HG02678 (cell line): ENCODE measurements at regions not wholly inside any gene's neighbourhood (a gene's known extent, or its start where the extent isn't known, plus 50 kb on each side); places are given as distances from the start of the nearest gene placed in this dataset.
"Not testable (repeated sequence)": the region's sequence is repeated elsewhere in the genome, so short reads cannot be mapped to it uniquely, and the experiment has no call there.

ENCODE experiments used
- ATAC-seq: cut with Tn5 transposase; IDR thresholded peaks from one replicate; pipeline ENCODE4 v1.9.1; 2021; ENCODE audit warnings: mild to moderate bottlenecking, moderate library complexity; ENCODE audit not compliant: unreplicated experiment

DNA sequence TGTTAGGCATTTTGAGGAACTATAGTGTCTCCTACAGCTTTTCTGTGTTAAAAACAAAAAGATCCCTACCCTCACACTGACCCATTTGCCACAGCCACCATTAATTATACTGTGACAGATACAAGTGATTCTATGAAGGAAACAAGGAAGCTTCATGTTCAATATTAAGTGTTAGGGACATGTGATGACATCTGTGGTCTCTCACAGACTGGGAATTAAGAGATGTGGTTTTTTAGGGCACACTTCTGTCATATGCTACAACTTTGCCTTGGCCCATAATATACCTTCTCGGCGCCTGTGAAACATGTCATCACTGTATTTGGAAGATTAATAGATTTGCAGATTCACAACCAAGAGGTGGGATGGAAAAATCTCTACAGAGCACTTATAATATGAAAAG, 102.9 kb upstream of the TCF21 start:
- ATAC-seq = no peak

DNA sequence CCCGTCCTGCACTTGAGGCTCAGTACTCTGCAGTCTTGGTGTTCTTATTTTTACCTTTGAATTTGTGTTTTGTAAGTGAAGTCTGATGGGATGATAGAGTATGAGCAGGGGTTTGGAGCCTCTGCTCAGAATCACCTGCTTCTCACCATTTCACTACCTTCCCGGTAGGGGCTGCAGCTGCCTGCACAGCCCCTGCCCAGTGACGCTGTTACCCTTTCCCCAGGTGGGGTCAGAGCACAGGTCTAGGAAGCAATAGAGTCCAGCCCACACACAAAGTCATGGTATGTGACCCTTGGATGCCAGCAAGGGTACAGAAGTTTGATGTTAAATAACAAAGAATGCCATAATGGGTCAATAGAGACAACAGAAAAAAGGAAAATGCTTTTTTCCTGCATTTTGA, 101.8 kb upstream of the TCF21 start:
- no peak for ATAC-seq

- no peak for ATAC-seq
Measured at GRCh38 chr6:133787859-133788505, 100.9 kb upstream of the TCF21 start.

DNA sequence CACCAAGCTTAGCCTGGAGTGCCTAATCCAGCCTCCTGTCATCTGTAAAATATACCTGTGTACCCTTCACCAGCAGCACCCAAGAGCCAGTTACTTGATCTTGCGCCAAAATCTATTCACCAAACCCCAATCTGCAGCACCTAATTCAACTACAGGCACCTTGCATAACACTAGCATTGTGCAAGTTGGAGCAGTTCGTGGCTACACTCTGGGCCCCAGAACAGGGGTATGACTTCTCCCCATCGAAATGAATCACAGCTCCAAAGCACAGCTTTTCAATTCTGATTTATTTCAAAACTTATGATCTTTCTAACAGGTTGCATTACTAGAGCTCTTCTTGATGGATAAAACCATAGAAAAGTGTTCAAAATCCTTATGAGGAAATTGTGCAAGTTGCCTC, 100.4 kb upstream of the TCF21 start:
- no peak for ATAC-seq

DNA sequence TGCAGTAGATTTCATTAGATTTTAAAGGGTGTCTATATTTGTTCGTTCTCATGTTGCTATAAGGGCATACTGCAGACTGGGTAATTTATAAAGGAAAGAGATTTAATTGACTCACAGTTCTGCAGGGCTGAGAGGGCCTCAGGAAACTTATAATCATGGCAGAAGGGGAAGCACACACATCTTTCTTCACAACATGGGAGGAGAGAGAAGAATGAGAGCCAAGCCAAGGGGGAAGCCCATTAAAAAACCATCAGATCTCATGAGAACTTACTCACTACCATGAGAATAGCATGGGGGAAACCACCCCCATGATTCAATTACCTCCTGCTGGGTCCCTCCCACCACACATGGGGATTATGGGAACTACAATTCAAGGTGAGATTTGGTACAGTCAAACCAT, 99.5 kb upstream of the TCF21 start:
- ATAC-seq = not testable (repeated sequence)

DNA sequence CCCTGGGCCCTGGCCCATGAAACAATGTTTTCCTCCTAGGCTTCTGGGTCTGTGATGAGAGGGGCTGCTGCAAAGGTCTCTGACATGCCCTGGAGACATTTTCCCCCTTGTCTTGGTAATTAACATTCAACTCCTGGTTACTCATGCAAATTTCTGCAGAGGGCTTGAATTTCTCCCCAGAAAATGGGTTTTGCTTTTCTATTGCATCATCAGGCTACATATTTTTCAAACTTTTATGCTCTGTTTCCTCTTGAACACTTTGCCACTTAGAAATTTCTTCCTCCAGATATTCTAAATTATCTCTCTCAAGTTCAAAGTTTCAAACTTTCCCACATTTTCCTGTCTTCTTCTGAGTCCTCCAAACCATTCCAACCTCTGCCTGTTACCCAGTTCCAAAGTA, 98.2 kb upstream of the TCF21 start:
- ATAC-seq = not testable (repeated sequence)

DNA sequence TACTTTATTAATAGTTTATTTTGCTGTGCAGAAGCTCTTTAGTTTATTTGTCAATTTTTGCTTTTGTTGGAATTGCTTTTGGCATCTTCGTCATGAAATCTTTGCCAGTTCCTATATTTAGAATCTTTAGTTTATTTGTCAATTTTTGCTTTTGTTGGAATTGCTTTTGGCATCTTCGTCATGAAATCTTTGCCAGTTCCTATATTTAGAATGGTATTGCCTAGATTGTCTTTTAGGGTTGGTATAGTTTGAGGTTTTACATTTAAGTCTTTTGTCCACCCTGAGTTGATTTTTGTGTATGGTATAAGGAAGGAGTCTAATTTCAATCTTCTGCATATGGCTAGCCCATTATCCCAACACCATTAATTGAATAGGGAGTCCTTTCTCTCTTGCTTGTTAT, 93.9 kb upstream of the TCF21 start:
- ATAC-seq = not testable (repeated sequence)

DNA sequence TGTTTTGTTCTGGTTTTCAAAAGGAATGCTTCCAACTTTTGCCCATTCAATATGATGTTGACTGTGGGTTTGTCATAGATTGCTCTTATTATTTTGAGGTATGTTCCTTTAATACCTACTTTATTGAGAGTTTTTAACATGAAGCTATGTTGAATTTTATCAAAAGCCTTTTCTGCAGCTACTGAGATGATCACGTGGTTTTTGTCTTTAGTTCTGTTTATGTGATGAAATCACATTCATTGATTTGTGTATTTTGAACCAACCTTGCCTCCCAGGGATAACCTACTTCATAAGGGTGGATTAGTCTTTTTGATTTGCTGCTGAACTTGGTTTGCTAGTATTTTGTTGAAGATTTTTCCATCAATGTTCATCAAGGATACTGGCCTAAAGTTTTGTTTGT, 92.7 kb upstream of the TCF21 start:
- no peak for ATAC-seq

GRCh38 chr6:133799043-133799442, 89.9 kb upstream of the TCF21 start:
- ATAC-seq = no peak

GRCh38 chr6:133802861-133803260, 86.1 kb upstream of the TCF21 start:
- ATAC-seq = no peak

DNA sequence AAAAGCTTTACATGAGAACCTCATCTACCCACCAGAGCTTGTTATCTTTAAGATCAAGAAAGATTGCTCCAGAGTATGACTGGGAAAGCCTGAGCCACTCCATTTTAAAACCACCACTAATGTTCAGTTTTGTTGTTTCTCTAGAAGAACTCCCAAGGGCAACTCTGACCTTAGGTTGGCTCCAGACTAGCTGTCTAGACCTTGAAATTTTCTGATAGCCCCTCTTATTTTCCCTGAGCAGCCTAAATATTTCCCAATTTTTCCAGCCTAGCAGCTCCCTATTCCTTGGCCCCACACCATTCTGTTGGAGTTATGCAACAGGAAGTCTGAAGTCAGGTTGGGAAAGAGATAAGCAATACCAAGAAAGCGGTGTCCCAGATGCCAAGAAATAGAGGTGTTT, 84.6 kb upstream of the TCF21 start:
- ATAC-seq = no peak

GRCh38 chr6:133805876-133806275, 83.0 kb upstream of the TCF21 start:
- no peak for ATAC-seq

GRCh38 chr6:133806382-133807140, 82.4 kb upstream of the TCF21 start:
- no peak for ATAC-seq

DNA sequence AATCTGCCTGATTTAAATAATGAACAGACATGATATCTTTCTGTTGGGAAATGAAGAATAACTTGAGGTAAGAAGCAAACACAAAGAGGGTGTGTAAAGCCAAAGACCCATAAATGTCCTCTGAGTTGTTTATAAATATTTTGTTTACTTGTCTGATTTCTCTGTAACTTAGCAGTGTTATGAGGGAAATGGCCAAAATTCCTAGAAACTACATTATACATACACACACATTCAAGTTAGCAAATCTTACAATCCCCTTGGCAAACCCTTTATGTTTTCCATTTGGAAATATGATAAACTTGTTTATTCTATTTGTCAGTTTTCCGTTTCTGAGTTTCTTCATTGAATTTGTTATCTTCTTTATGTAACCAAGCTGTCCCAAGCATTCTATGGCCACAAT, 81.4 kb upstream of the TCF21 start:
- ATAC-seq = no peak

- ATAC-seq = no peak
Measured at GRCh38 chr6:133809406-133809805, 79.5 kb upstream of the TCF21 start.

- no peak for ATAC-seq
Measured at GRCh38 chr6:133811557-133811956, 77.4 kb upstream of the TCF21 start.

DNA sequence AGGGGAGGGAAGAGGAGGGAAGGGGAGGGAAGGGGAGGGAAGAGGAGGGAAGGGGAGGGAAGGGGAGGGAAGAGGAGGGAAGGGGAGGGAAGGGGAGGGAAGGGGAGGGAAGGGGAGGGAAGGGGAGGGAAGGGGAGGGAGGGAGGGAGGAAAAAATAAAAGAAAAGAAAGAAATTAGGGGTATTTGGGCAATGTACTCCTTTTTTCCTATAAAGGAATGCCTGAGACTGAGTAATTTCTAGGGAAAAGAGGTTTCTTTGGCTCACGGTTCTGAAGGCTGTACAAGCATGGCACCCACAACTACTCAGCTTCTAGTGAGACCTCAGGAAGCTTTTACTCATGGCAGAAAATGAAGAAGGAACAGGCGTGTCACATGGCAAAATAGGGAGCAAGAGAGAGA, 76.5 kb upstream of the TCF21 start:
- ATAC-seq = not testable (repeated sequence)

DNA sequence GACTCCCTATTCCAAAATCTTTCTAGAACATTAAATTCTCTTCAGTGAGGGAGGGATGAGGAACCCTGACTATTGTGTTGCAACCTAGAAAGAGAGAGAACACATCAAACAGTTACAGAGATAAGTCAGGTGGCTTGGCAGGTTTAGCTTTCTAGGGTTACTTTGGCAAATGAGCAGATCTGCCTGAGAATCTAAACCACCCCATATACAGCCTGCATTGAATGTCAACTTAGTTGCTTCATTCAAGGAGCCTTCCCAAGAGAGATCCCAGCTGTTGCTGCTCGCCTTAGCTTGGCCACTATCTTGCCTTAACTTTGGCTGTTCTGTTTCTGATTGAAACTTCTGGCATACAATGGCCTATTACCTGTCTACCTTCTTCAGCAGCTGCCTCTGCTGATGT, 74.7 kb upstream of the TCF21 start:
- no peak for ATAC-seq

DNA sequence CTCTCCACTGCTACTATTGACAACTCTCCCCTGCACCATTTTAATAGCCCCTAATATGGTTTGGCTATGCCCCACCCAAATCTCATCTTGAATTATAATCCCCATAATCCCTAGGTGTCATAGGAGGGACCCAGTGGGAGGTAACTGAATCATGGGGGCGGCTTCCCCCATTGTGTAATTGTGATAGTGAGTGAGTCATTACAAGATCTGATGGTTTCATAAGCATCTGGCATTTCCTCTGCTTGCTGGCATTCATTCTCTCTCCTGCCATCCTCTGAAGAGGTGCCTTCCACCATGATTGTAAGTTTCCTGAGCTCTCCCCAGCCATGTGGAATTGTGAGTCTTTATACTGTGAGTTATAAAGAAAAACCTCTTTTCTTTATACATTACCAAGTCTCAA, 74.1 kb upstream of the TCF21 start:
- no peak for ATAC-seq

DNA sequence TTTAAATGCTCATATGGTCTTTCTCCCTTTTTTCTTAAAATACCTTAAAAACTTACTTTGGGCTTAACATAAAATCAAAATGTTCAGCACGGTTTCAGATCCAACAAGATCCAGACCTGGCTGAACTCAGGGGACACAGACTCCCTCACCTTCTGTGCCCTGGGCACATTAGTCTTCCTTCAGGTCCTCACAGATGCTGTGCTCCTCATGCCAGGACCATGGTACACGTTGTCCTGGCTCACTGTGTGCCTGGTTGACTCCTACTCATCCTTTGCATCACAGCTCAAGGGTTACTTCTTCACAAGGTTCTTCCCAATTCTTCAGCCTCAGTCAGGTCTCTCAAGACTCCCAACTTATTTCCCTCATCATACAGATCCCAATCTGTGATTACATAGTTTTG, 73.6 kb upstream of the TCF21 start:
- ATAC-seq = no peak

DNA sequence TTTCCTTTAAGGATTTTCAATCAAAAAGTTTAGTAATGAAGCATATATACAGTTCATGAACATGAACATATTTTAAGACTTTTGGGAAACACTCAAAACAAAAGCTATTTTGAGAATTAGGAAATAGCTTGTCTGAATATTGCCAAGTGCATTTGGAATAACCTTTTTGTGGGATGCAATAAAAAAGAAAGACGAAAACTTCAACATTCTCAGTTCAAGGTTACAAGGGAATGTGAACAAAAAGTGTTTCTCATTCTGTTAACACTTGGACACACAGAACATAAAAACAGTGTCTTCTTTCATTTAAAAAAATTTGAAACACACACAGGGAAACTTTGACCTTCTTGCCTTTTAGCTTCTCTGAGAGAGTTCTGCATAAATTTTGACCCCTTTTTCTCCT, 72.7 kb upstream of the TCF21 start:
- no peak for ATAC-seq

GRCh38 chr6:133817460-133818047, 71.4 kb upstream of the TCF21 start:
- ATAC-seq = peak; percentile 66
